Chondrocyte (in vitro differentiated cells): ENCODE measurements at regions not wholly inside any gene's neighbourhood (a gene's known extent, or its start where the extent isn't known, plus 50 kb on each side); places are given as distances from the start of the nearest gene placed in this dataset.

ENCODE experiments used
- DNase-seq: peaks from one replicate; pipeline ENCODE4 v3.0.0; 2021; ENCODE audit warnings: mixed read lengths, low spot score
- H3K27ac Mint-ChIP-seq: one replicate; pipeline ENCODE4 v1.8.0; 2021; ENCODE audit warnings: mild to moderate bottlenecking, moderate library complexity, mixed read lengths; ENCODE audit not compliant: unreplicated experiment
- H3K27me3 Mint-ChIP-seq: 2 replicates; pipeline ENCODE4 v1.8.0; 2021; ENCODE audit warnings: low read depth, mixed read lengths
- H3K36me3 Mint-ChIP-seq: 2 replicates; pipeline ENCODE4 v1.8.0; 2021; ENCODE audit warnings: low read depth, mixed read lengths
- H3K4me1 Mint-ChIP-seq: 2 replicates; pipeline ENCODE4 v1.8.0; 2021; ENCODE audit warnings: low read depth, mild to moderate bottlenecking, mixed read lengths
- H3K4me3 Mint-ChIP-seq: one replicate; pipeline ENCODE4 v1.8.0; 2021; ENCODE audit warnings: mild to moderate bottlenecking, moderate library complexity, mixed read lengths; ENCODE audit not compliant: unreplicated experiment
- H3K9me3 Mint-ChIP-seq: 2 replicates; pipeline ENCODE4 v1.8.0; 2021; ENCODE audit warnings: low read depth, mixed read lengths
- TF ChIP-seq, protein P1 (sequence below): fragments of 200-600 bp; sonication (generic); IDR thresholded peaks from 2 replicates; pipeline ENCODE4 v1.5.0; 2021; ENCODE audit warnings: antibody characterized with exemption, mild to moderate bottlenecking, moderate library complexity

GRCh38 chr4:45925809-45926208 is 198.0 kb downstream of the GABRG1 start:
- DNase-seq, result no peak
- H3K27ac Mint-ChIP-seq, result no peak overlapping the region
- H3K27me3 Mint-ChIP-seq, result no peaks in the 10 kb centered on the region
- H3K36me3 Mint-ChIP-seq, result no peaks in the 10 kb centered on the region
- no peaks in the 10 kb centered on the region for H3K9me3 Mint-ChIP-seq
- no peaks in the 10 kb centered on the region for H3K4me1 Mint-ChIP-seq
- TF ChIP-seq, protein P1, sequence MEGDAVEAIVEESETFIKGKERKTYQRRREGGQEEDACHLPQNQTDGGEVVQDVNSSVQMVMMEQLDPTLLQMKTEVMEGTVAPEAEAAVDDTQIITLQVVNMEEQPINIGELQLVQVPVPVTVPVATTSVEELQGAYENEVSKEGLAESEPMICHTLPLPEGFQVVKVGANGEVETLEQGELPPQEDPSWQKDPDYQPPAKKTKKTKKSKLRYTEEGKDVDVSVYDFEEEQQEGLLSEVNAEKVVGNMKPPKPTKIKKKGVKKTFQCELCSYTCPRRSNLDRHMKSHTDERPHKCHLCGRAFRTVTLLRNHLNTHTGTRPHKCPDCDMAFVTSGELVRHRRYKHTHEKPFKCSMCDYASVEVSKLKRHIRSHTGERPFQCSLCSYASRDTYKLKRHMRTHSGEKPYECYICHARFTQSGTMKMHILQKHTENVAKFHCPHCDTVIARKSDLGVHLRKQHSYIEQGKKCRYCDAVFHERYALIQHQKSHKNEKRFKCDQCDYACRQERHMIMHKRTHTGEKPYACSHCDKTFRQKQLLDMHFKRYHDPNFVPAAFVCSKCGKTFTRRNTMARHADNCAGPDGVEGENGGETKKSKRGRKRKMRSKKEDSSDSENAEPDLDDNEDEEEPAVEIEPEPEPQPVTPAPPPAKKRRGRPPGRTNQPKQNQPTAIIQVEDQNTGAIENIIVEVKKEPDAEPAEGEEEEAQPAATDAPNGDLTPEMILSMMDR, result no peak
- no peak overlapping the region for H3K4me3 Mint-ChIP-seq

DNA sequence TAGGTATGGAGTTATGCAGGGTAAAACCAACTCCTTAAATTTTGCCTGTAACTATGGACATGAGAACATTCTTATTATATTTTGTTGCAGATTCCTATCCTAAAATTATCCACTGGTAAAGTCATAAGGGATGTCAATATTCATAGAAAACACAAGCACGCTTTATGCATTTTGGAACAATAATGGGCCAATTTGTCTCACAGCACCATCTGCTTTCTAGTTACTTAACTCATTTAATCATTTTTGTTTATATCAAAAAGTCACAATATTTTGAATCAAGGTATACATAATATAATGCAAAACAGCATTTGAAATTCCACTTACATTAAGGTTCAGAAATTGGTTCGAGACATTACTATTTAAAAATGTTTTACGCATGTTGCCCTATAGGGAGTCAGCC is 203.0 kb downstream of the GABRG1 start:
- TF ChIP-seq, protein P1, result no peak
- no peaks in the 10 kb centered on the region for H3K4me1 Mint-ChIP-seq
- no peak overlapping the region for H3K27ac Mint-ChIP-seq
- H3K4me3 Mint-ChIP-seq, result no peak overlapping the region
- DNase-seq, result no peak
- no peaks in the 10 kb centered on the region for H3K36me3 Mint-ChIP-seq
- peaks cover 6% of the 10 kb centered on the region for H3K9me3 Mint-ChIP-seq
- H3K27me3 Mint-ChIP-seq, result no peaks in the 10 kb centered on the region

- TF ChIP-seq, protein P1, result no peak
- H3K27ac Mint-ChIP-seq, result no peak overlapping the region
- no peaks in the 10 kb centered on the region for H3K36me3 Mint-ChIP-seq
- H3K9me3 Mint-ChIP-seq, result no peaks in the 10 kb centered on the region
- no peaks in the 10 kb centered on the region for H3K4me1 Mint-ChIP-seq
- H3K27me3 Mint-ChIP-seq, result no peaks in the 10 kb centered on the region
- no peak overlapping the region for H3K4me3 Mint-ChIP-seq
- DNase-seq, result no peak
Observed at GRCh38 chr4:45910511-45910910, 213.3 kb downstream of the GABRG1 start.

DNA sequence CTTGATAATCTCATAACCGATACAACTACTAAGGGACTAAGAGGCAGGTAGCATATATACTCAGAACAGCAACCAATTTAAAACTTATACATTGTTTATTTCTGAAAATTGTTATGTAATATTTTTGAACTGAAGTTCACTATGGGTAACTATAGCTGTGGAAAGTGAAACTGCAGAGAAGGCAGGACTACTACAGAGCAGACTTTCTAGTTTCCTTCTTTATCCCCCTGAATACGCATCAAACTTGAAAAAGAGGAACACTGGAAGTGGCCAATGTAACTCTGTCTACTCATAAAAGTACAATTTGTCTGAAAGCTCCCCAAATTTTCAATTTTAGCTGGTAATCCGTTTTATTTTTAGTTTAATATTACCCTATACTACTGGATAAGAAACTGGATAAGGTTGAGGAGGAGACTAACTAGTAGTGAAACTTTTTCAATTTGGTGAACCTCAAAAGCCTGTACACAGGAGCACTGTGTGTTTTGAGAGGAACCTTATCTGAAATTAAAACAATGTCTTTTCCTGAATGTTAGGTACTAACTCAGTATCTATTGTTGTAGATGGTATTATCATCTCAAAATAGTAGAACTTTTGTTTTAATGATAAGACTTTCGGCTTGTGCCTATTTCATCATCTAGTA is 225.8 kb downstream of the GABRG1 start:
- no peak for DNase-seq
- TF ChIP-seq, protein P1, result no peak
- no peaks in the 10 kb centered on the region for H3K36me3 Mint-ChIP-seq
- no peaks in the 10 kb centered on the region for H3K27me3 Mint-ChIP-seq
- H3K27ac Mint-ChIP-seq, result no peak overlapping the region
- H3K4me3 Mint-ChIP-seq, result no peak overlapping the region
- H3K9me3 Mint-ChIP-seq, result peaks cover 10% of the 10 kb centered on the region
- no peaks in the 10 kb centered on the region for H3K4me1 Mint-ChIP-seq

- Mint-ChIP-seq H3K36me3 (no peaks in the 10 kb centered on the region), H3K4me3 (no peak overlapping the region), H3K4me1 (no peaks in the 10 kb centered on the region), H3K9me3 (peaks cover 27% of the 10 kb centered on the region), H3K27me3 (no peaks in the 10 kb centered on the region), H3K27ac (no peak overlapping the region)
- DNase-seq, result no peak
- TF ChIP-seq, protein P1, result no peak
Observed at GRCh38 chr4:45883421-45883820, 240.4 kb downstream of the GABRG1 start.
